Cardiac muscle cell (in vitro differentiated cells and primary cell): ENCODE measurements at regions not wholly inside any gene's neighbourhood (a gene's known extent, or its start where the extent isn't known, plus 50 kb on each side); places are given as distances from the start of the nearest gene placed in this dataset.

Experiments
- DNase-seq, 2 donors: peaks; one replicate each; pipeline versions ENCODE4 v3.0.0 to v3.0.0-alpha.2; 2010 to 2017; ENCODE audit warnings: low read depth in 1 of 2, low spot score in 1 of 2
- H3K27ac ChIP-seq: fragments of 200-600 bp; sonication (generic); 2 replicates; pipeline ENCODE4 v1.5.1; 2016
- H3K27me3 ChIP-seq: fragments of 200-600 bp; sonication (generic); 2 replicates; pipeline ENCODE4 v1.6.0; 2016; ENCODE audit warnings: control low read depth
- H3K36me3 ChIP-seq: fragments of 200-600 bp; sonication (generic); 2 replicates; pipeline ENCODE4 v1.5.1; 2016; ENCODE audit warnings: control low read depth
- H3K4me1 ChIP-seq: fragments of 200-600 bp; sonication (generic); 2 replicates; pipeline ENCODE4 v1.8.1; 2017; ENCODE audit warnings: low read depth, mild to moderate bottlenecking, mixed run types
- H3K4me3 ChIP-seq: fragments of 200-600 bp; sonication (generic); 2 replicates; pipeline ENCODE4 v1.5.1; 2016; ENCODE audit warnings: mild to moderate bottlenecking
- H3K9me3 ChIP-seq: fragments of 200-600 bp; sonication (generic); 2 replicates; pipeline ENCODE4 v1.5.1; 2017; ENCODE audit warnings: low read depth, mild to moderate bottlenecking, control low read depth
- TF ChIP-seq, protein P1 (sequence below): IDR thresholded peaks from 2 replicates; pipeline ENCODE4 v1.5.1; 2012; ENCODE audit warnings: low read depth, mild to moderate bottlenecking, low read length

DNA sequence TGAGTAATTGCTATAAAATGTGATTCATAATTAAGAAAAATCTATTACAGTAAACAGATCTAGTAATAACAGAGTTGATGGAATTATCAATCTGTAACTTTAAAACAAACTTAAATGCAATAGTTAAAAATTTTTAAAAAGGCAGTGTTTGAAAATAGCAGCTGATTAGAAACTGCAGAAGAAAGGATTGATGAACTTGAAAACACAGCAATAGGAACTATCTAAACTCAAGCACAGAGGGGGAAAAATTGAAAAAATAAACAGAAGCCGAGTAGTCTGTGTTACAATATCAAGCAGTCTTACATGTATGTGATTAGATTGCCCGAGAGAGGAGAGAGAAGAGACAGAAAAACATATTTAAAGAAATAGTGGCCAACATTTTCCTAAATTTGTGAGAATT lies 569.0 kb upstream of the B3GALT2 start:
- DNase-seq, result no peak
- H3K4me1 ChIP-seq, result no peaks in the 10 kb centered on the region
- H3K27ac ChIP-seq, result no peak overlapping the region
- no peak overlapping the region for H3K4me3 ChIP-seq
- H3K36me3 ChIP-seq, result no peaks in the 10 kb centered on the region
- H3K9me3 ChIP-seq, result no peaks in the 10 kb centered on the region
- H3K27me3 ChIP-seq, result no peaks in the 10 kb centered on the region
- TF ChIP-seq, protein P1, sequence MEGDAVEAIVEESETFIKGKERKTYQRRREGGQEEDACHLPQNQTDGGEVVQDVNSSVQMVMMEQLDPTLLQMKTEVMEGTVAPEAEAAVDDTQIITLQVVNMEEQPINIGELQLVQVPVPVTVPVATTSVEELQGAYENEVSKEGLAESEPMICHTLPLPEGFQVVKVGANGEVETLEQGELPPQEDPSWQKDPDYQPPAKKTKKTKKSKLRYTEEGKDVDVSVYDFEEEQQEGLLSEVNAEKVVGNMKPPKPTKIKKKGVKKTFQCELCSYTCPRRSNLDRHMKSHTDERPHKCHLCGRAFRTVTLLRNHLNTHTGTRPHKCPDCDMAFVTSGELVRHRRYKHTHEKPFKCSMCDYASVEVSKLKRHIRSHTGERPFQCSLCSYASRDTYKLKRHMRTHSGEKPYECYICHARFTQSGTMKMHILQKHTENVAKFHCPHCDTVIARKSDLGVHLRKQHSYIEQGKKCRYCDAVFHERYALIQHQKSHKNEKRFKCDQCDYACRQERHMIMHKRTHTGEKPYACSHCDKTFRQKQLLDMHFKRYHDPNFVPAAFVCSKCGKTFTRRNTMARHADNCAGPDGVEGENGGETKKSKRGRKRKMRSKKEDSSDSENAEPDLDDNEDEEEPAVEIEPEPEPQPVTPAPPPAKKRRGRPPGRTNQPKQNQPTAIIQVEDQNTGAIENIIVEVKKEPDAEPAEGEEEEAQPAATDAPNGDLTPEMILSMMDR, result no peak

DNA sequence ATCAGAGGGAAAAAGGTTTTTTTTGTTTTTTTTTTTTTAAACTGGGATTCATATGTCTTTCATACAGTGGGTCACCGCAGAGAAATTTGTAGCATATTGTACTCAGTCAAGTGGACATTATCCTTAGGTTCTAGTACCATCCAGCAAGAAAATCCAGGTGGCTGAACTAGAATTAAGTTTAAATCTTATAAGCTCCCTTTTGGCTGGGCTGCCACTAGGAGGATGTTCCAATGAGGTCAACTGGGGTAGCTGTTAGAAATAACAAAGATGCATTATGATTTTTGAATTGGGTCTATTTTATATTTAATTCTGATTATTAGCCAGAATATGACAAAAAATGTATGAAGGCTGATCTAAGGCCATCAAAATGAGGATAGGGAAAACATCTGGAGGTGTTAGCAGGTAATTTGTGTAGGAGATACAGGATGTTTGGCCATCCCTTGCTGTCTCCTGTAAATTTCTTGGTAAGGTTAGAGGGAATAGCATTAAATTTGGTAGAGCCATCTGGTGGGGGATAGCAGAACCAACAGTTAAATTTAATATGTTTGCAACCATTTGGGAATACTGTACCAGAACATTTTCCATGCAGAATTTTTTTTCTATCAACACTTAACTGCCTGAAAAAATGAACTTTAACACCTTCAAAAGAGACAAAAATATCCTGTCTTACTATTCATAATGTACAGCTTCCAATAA lies 568.5 kb upstream of the B3GALT2 start:
- H3K27ac ChIP-seq, result no peak overlapping the region
- TF ChIP-seq, protein P1, result peak; percentile 42
- H3K4me3 ChIP-seq, result no peak overlapping the region
- no peaks in the 10 kb centered on the region for H3K36me3 ChIP-seq
- no peaks in the 10 kb centered on the region for H3K27me3 ChIP-seq
- no peaks in the 10 kb centered on the region for H3K9me3 ChIP-seq
- H3K4me1 ChIP-seq, result no peaks in the 10 kb centered on the region
- peak in 1 of 2 donors; percentile 46 for DNase-seq

DNA sequence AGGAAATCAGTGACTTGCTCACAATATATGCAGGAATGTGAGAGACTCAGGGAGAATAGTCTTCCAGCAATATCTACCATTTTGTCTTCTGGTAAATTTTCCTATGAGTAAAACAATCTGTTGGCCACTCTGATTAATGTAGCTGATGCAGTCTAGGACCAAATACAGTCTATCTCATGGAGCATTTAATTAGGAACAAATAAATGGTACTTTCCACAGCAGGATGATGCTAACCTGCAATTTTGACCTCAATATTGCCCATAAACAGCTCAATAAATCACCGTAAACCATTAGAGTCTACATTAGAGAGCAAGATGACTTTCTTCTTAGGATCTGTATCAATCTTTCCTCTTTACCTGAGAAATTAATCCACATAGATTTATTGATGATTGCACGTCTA lies 567.7 kb upstream of the B3GALT2 start:
- Histone ChIP-seq H3K4me3 (no peak overlapping the region), H3K4me1 (no peaks in the 10 kb centered on the region), H3K9me3 (no peaks in the 10 kb centered on the region), H3K36me3 (no peaks in the 10 kb centered on the region), H3K27me3 (no peaks in the 10 kb centered on the region), H3K27ac (no peak overlapping the region)
- TF ChIP-seq, protein P1, result no peak
- no peak for DNase-seq

DNA sequence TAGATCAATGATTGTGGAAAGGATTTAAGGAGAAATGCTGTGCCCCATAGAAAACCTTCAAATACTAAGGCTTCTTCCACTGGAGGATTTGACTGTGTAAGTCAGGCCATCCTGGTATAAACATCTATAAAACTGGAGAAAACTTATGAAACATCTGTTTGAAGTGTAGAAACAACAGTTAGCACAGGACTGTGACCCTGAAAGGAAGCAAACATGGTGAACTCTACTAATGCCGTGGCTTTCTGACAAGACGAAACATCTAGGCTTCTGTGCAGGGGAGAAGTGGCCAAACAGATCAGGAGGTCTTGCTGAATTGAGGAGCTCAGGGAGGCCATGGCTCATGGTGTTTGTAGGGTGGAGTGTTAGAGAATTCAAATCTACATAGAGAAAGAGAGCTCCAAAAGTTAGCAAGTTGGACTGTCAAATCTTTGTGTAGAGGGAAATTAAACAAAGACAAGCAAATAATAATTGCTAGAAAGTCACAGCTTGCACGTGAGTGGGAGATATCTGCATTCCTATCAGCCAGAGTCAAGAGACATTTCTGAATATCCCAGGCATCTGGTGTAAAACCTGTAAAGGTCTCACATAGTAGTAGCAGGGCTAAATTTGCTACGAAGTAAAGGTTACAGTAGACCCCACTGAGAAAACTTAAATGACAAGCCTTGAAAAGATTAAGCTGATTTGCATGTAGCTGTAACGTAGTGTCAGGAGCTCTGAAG lies 566.8 kb upstream of the B3GALT2 start:
- Histone ChIP-seq H3K4me1 (no peaks in the 10 kb centered on the region), H3K27ac (no peak overlapping the region), H3K4me3 (no peak overlapping the region), H3K27me3 (no peaks in the 10 kb centered on the region), H3K9me3 (no peaks in the 10 kb centered on the region), H3K36me3 (no peaks in the 10 kb centered on the region)
- TF ChIP-seq, protein P1, result no peak
- DNase-seq, result no peak

DNA sequence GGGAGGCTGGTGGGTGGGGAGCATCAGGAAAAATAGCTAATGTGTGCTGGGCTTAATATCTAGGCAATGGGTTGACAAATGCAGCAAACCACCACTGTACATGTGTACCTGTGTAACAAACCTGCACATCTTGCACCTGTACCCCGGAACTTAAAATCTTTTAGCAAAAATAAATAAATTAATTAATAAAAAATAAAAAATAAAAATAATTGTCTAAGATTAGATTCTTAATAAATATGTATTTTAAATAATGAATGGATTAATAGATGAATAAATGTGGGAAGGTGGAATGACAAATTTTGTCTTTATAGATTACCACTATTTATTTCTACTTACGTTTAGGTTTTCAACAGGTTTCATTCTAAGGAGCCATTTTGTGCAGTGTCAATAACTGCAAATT lies 563.5 kb upstream of the B3GALT2 start:
- Histone ChIP-seq H3K36me3 (no peaks in the 10 kb centered on the region), H3K9me3 (no peaks in the 10 kb centered on the region), H3K27me3 (no peaks in the 10 kb centered on the region), H3K27ac (no peak overlapping the region), H3K4me1 (peaks cover 7% of the 10 kb centered on the region), H3K4me3 (no peak overlapping the region)
- DNase-seq, result no peak
- TF ChIP-seq, protein P1, result no peak
